Activated CD4-positive, alpha-beta memory T cell treated with anti-CD3 and anti-CD28 coated beads for 36 hours (primary cell): ENCODE measurements at regions not wholly inside any gene's neighbourhood (a gene's known extent, or its start where the extent isn't known, plus 50 kb on each side); places are given as distances from the start of the nearest gene placed in this dataset.
"Not testable (repeated sequence)": the region's sequence is repeated elsewhere in the genome, so short reads cannot be mapped to it uniquely, and the experiment has no call there.

ENCODE experiments used
- CTCF ChIA-PET: fragments of 350-600 bp; sonication (Branson Sonifier 250); formaldehyde crosslinking; loops from one replicate; lab custom pipeline; 2021; ENCODE audit warnings: antibody characterized with exemption, inconsistent platforms; lab: Charles Lee
- POLR2A ChIA-PET: fragments of 350-600 bp; sonication (Branson Sonifier 250); formaldehyde crosslinking; loops from one replicate; lab custom pipeline; 2021; ENCODE audit warnings: antibody characterized with exemption; lab: Charles Lee
- DNase-seq: peaks from one replicate; pipeline ENCODE4 v3.0.0-alpha.2; 2020
- H3K27ac Mint-ChIP-seq: one replicate; pipeline ENCODE4 v1.8.0; 2021; ENCODE audit warnings: mixed read lengths
- H3K27me3 Mint-ChIP-seq: one replicate; pipeline ENCODE4 v1.8.0; 2021; ENCODE audit warnings: mixed read lengths
- H3K36me3 Mint-ChIP-seq: one replicate; pipeline ENCODE4 v1.8.0; 2021; ENCODE audit warnings: mixed read lengths
- H3K4me1 Mint-ChIP-seq: one replicate; pipeline ENCODE4 v1.8.0; 2021; ENCODE audit warnings: low read depth, mixed read lengths
- H3K4me3 Mint-ChIP-seq: one replicate; pipeline ENCODE4 v1.8.0; 2021; ENCODE audit warnings: mild to moderate bottlenecking, mixed read lengths
- H3K9me3 Mint-ChIP-seq: one replicate; pipeline ENCODE4 v1.8.0; 2021; ENCODE audit warnings: mixed read lengths
- intact Hi-C: fragments of 100-400 bp; cut with micrococcal nuclease; formaldehyde crosslinking; loops from one replicate; pipeline ENCODE4 v1.15.1; 2023

- Mint-ChIP-seq H3K9me3 (no peaks in the 10 kb centered on the region), H3K27me3 (no peaks in the 10 kb centered on the region), H3K27ac (no peak overlapping the region), H3K4me1 (no peaks in the 10 kb centered on the region), H3K4me3 (no peak overlapping the region), H3K36me3 (no peaks in the 10 kb centered on the region)
- DNase-seq = no peak
- intact Hi-C loops = no loop called here
- ChIA-PET CTCF (no interaction called here), POLR2A (no interaction called here)
Observed at GRCh38 chr6:85134172-85134571, 315.7 kb upstream of the NT5E start.

GRCh38 chr6:85132091-85132490 lies 317.8 kb upstream of the NT5E start:
- no peak overlapping the region for H3K27ac Mint-ChIP-seq
- CTCF ChIA-PET = no interaction called here
- H3K9me3 Mint-ChIP-seq = no peaks in the 10 kb centered on the region
- POLR2A ChIA-PET = no interaction called here
- H3K36me3 Mint-ChIP-seq = no peaks in the 10 kb centered on the region
- H3K27me3 Mint-ChIP-seq = no peaks in the 10 kb centered on the region
- no peak overlapping the region for H3K4me3 Mint-ChIP-seq
- intact Hi-C loops = no loop called here
- no peak for DNase-seq
- no peaks in the 10 kb centered on the region for H3K4me1 Mint-ChIP-seq

GRCh38 chr6:85130743-85131142 lies 319.1 kb upstream of the NT5E start:
- no peak overlapping the region for H3K27ac Mint-ChIP-seq
- POLR2A ChIA-PET = no interaction called here
- intact Hi-C loops = no loop called here
- H3K4me3 Mint-ChIP-seq = no peak overlapping the region
- no peaks in the 10 kb centered on the region for H3K27me3 Mint-ChIP-seq
- H3K9me3 Mint-ChIP-seq = no peaks in the 10 kb centered on the region
- CTCF ChIA-PET = no interaction called here
- H3K36me3 Mint-ChIP-seq = no peaks in the 10 kb centered on the region
- H3K4me1 Mint-ChIP-seq = no peaks in the 10 kb centered on the region
- no peak for DNase-seq

GRCh38 chr6:85129881-85130280 lies 320.0 kb upstream of the NT5E start:
- no peak for DNase-seq
- Mint-ChIP-seq H3K36me3 (no peaks in the 10 kb centered on the region), H3K27me3 (no peaks in the 10 kb centered on the region), H3K4me1 (no peaks in the 10 kb centered on the region), H3K9me3 (no peaks in the 10 kb centered on the region), H3K27ac (no peak overlapping the region), H3K4me3 (no peak overlapping the region)
- intact Hi-C loops = loop anchor here (5.0 kb wide), 1 partner anchor 192 kb away; no protein-coding TSS in a partner anchor
- CTCF ChIA-PET = no interaction called here
- POLR2A ChIA-PET = interaction anchor here (0.7 kb wide), 1 partner anchor 24 kb away, joined by 5 read pairs; no protein-coding TSS in a partner anchor

- intact Hi-C loops = loop anchor here (5.0 kb wide), 1 partner anchor 194 kb away; no protein-coding TSS in a partner anchor
- Mint-ChIP-seq H3K9me3 (no peaks in the 10 kb centered on the region), H3K36me3 (no peaks in the 10 kb centered on the region), H3K4me3 (no peak overlapping the region), H3K27ac (no peak overlapping the region), H3K27me3 (no peaks in the 10 kb centered on the region), H3K4me1 (no peaks in the 10 kb centered on the region)
- CTCF ChIA-PET = no interaction called here
- POLR2A ChIA-PET = no interaction called here
- no peak for DNase-seq
Observed at GRCh38 chr6:85128781-85129180, 321.1 kb upstream of the NT5E start.

GRCh38 chr6:85128256-85128655 lies 321.6 kb upstream of the NT5E start:
- intact Hi-C loops = loop anchor here (5.0 kb wide), 1 partner anchor 194 kb away; no protein-coding TSS in a partner anchor
- H3K36me3 Mint-ChIP-seq, H3K27ac Mint-ChIP-seq, DNase-seq, CTCF ChIA-PET, H3K4me3 Mint-ChIP-seq, H3K4me1 Mint-ChIP-seq, H3K9me3 Mint-ChIP-seq, H3K27me3 Mint-ChIP-seq, POLR2A ChIA-PET: not testable (repeated sequence)

GRCh38 chr6:85127696-85128243 lies 322.1 kb upstream of the NT5E start:
- Mint-ChIP-seq H3K4me1 (no peaks in the 10 kb centered on the region), H3K4me3 (no peak overlapping the region), H3K9me3 (no peaks in the 10 kb centered on the region), H3K27me3 (no peaks in the 10 kb centered on the region), H3K27ac (no peak overlapping the region), H3K36me3 (no peaks in the 10 kb centered on the region)
- intact Hi-C loops = loop anchor here (5.0 kb wide), 1 partner anchor 195 kb away; no protein-coding TSS in a partner anchor
- ChIA-PET CTCF (no interaction called here), POLR2A (interaction anchor here (0.6 kb wide), 1 partner anchor 477 kb away, joined by 5 read pairs; no protein-coding TSS in a partner anchor)
- DNase-seq = no peak

GRCh38 chr6:85127168-85127498 lies 322.8 kb upstream of the NT5E start:
- H3K27ac Mint-ChIP-seq = no peak overlapping the region
- POLR2A ChIA-PET = no interaction called here
- CTCF ChIA-PET = no interaction called here
- no peaks in the 10 kb centered on the region for H3K4me1 Mint-ChIP-seq
- intact Hi-C loops = loop anchor here (5.0 kb wide), 1 partner anchor 195 kb away; no protein-coding TSS in a partner anchor
- H3K9me3 Mint-ChIP-seq = no peaks in the 10 kb centered on the region
- no peaks in the 10 kb centered on the region for H3K27me3 Mint-ChIP-seq
- H3K36me3 Mint-ChIP-seq = no peaks in the 10 kb centered on the region
- H3K4me3 Mint-ChIP-seq = no peak overlapping the region
- no peak for DNase-seq

GRCh38 chr6:85126485-85127167 lies 323.3 kb upstream of the NT5E start:
- no peaks in the 10 kb centered on the region for H3K4me1 Mint-ChIP-seq
- POLR2A ChIA-PET = no interaction called here
- H3K9me3 Mint-ChIP-seq = no peaks in the 10 kb centered on the region
- CTCF ChIA-PET = no interaction called here
- H3K4me3 Mint-ChIP-seq = no peak overlapping the region
- H3K27me3 Mint-ChIP-seq = no peaks in the 10 kb centered on the region
- intact Hi-C loops = loop anchor here (5.0 kb wide), 1 partner anchor 196 kb away; no protein-coding TSS in a partner anchor
- peak; percentile 13 for DNase-seq
- no peak overlapping the region for H3K27ac Mint-ChIP-seq
- no peaks in the 10 kb centered on the region for H3K36me3 Mint-ChIP-seq

- no peak for DNase-seq
- no peaks in the 10 kb centered on the region for H3K27me3 Mint-ChIP-seq
- no peaks in the 10 kb centered on the region for H3K36me3 Mint-ChIP-seq
- no peak overlapping the region for H3K4me3 Mint-ChIP-seq
- POLR2A ChIA-PET = no interaction called here
- H3K27ac Mint-ChIP-seq = no peak overlapping the region
- H3K9me3 Mint-ChIP-seq = no peaks in the 10 kb centered on the region
- CTCF ChIA-PET = interaction anchor here (0.6 kb wide), 1 partner anchor 171 kb away, joined by 3 read pairs; no protein-coding TSS in a partner anchor
- intact Hi-C loops = loop anchor here (5.0 kb wide), 1 partner anchor 197 kb away; no protein-coding TSS in a partner anchor
- no peaks in the 10 kb centered on the region for H3K4me1 Mint-ChIP-seq
Observed at GRCh38 chr6:85125526-85125925, 324.4 kb upstream of the NT5E start.

- H3K9me3 Mint-ChIP-seq = no peaks in the 10 kb centered on the region
- ChIA-PET CTCF (interaction anchor here (0.6 kb wide), 1 partner anchor 172 kb away, joined by 3 read pairs; no protein-coding TSS in a partner anchor), POLR2A (no interaction called here)
- H3K27me3 Mint-ChIP-seq = no peaks in the 10 kb centered on the region
- no peak overlapping the region for H3K4me3 Mint-ChIP-seq
- no peaks in the 10 kb centered on the region for H3K36me3 Mint-ChIP-seq
- no peak for DNase-seq
- no peak overlapping the region for H3K27ac Mint-ChIP-seq
- intact Hi-C loops = loop anchor here (5.0 kb wide), 1 partner anchor 198 kb away; no protein-coding TSS in a partner anchor
- no peaks in the 10 kb centered on the region for H3K4me1 Mint-ChIP-seq
Observed at GRCh38 chr6:85124472-85125354, 325.2 kb upstream of the NT5E start.

- H3K27me3 Mint-ChIP-seq = no peaks in the 10 kb centered on the region
- ChIA-PET CTCF (no interaction called here), POLR2A (no interaction called here)
- no peaks in the 10 kb centered on the region for H3K4me1 Mint-ChIP-seq
- no peak overlapping the region for H3K4me3 Mint-ChIP-seq
- DNase-seq = no peak
- H3K27ac Mint-ChIP-seq = no peak overlapping the region
- intact Hi-C loops = no loop called here
- no peaks in the 10 kb centered on the region for H3K9me3 Mint-ChIP-seq
- no peaks in the 10 kb centered on the region for H3K36me3 Mint-ChIP-seq
Observed at GRCh38 chr6:85121158-85121557, 328.7 kb upstream of the NT5E start.
